Spleen (tissue), 11 donors: ENCODE measurements at regions not wholly inside any gene's neighbourhood (a gene's known extent, or its start where the extent isn't known, plus 50 kb on each side); places are given as distances from the start of the nearest gene placed in this dataset.

Experiments used
- DNase-seq: peaks from one replicate; pipeline ENCODE4 v3.0.0-alpha.2; 2020
- H3K27ac ChIP-seq, 8 donors: fragments of 200-600 bp; sonication (generic) in 7 of 8; 1 replicate in 4 of 8; 2 replicates in 4 of 8; pipeline versions ENCODE4 v1.5.0 to v1.8.0; 2016 to 2021; ENCODE audit warnings: inconsistent platforms in 4 of 8, mild to moderate bottlenecking in 4 of 8, moderate library complexity in 1 of 8
- H3K27me3 ChIP-seq, 7 donors: fragments of 200-600 bp; sonication (generic) in 6 of 7; replicated peaks in 1 of 7; 1 replicate in 4 of 7; 2 replicates in 3 of 7; pipeline versions ENCODE4 v1.5.0 to v1.8.0; 2016 to 2021; ENCODE audit warnings: inconsistent platforms in 3 of 7, mild to moderate bottlenecking in 1 of 7
- H3K36me3 ChIP-seq, 6 donors: fragments of 200-600 bp; sonication (generic) in 5 of 6; 1 replicate in 4 of 6; 2 replicates in 2 of 6; pipeline versions ENCODE4 v1.5.0 to v1.8.0; 2016 to 2021; ENCODE audit warnings: inconsistent platforms in 2 of 6
- H3K4me1 ChIP-seq, 6 donors: fragments of 200-600 bp; sonication (generic) in 5 of 6; 1 replicate in 3 of 6; 2 replicates in 3 of 6; pipeline versions ENCODE4 v1.5.0 to v1.8.0; 2016 to 2021; ENCODE audit warnings: inconsistent platforms in 3 of 6
- H3K4me3 ChIP-seq, 8 donors: fragments of 200-600 bp; sonication (generic) in 7 of 8; 1 replicate in 4 of 8; 2 replicates in 4 of 8; pipeline versions ENCODE4 v1.5.0 to v1.8.0; 2016 to 2021; ENCODE audit warnings: inconsistent platforms in 4 of 8, mild to moderate bottlenecking in 4 of 8, moderate library complexity in 2 of 8
- H3K9me3 ChIP-seq, 8 donors: fragments of 200-600 bp; sonication (generic) in 7 of 8; 1 replicate in 4 of 8; 2 replicates in 4 of 8; pipeline versions ENCODE4 v1.5.0 to v1.8.0; 2016 to 2021; ENCODE audit warnings: inconsistent platforms in 4 of 8
- POLR2A ChIP-seq, 3 donors: fragments of 450-650 bp; IDR thresholded peaks; one replicate each; pipeline ENCODE4 v1.5.1; 2017; ENCODE audit warnings: antibody characterized with exemption in 3 of 3, mild to moderate bottlenecking in 1 of 3
- POLR2AphosphoS5 ChIP-seq, 3 donors: sonication (generic); formaldehyde crosslinking; IDR thresholded peaks; one replicate each; pipeline ENCODE4 v1.5.1; 2017; ENCODE audit warnings: antibody characterized with exemption in 3 of 3
- WGBS, 5 donors: extraction: QIAGEN DNeasy Blood & Tissue Kit in 3 of 5; methylation state at CpG; one replicate each; pipeline versions ENCODE4 v1.1.5 to v1.1.7; 2013 to 2018; 5-methylcytosine and 5-hydroxymethylcytosine counted together
- intact Hi-C: fragments of 100-400 bp; cut with DNase I; formaldehyde crosslinking; loops from one replicate; pipeline ENCODE4 v1.15.0; 2023; ENCODE audit warnings: low total_unique reads
- TF ChIP-seq, protein P1 (sequence below), 11 experiments: fragments of 200-600 bp in 7 of 11; fragments of 450-650 bp in 4 of 11; sonication (generic) in 4 of 11; IDR thresholded peaks in 8 of 11; conservative IDR thresholded peaks in 3 of 11; 1 replicate in 7 of 11; 2 replicates in 4 of 11; pipeline versions ENCODE4 v1.4.0 to v1.8.0; 2016 to 2021; ENCODE audit warnings: antibody characterized with exemption in 11 of 11, inconsistent platforms in 4 of 11, mild to moderate bottlenecking in 1 of 11
- donor health status: healthy with polysubstance abuse.
- donor health status: DM: no; HTN: no; CAD: no; lungs with moderate emphysema.
- donor health status: DM: no; HTN: no; CAD: no.
- donor health status: Bipolar disorder and iron deficiency.
- donor health status: healthy.
- donor health status: DM: no; HTN: no; CAD: no.
- donor health status: DM: yes; HTN: yes; CAD: no.

DNA sequence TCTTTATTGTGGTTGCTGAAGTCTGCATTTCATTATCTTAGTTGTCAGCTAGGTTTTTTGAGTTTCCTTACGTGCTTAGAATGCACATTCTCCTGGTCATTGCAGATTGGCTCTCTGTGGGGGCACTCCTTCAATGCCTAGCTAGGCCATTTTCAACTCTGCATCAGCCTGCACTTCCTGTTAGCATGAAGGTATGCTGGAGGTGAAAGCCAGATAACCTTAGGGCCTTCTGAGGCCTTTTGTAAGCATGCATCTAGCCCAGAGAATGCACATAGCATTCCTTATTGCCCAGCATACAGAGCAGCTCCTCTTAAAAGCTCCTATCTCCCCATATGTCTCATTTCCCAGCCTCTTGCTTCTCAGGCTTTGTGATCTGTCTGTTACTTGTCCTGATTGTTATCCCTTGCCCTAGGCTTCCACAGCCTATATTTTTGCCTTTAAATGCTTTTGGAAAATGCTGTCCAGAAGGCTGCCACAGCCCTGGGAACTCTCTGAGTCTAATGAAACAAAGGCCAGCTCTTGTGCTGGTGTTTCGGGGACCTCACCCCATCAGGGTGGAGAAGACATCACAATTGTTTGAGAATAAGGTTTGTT, 108.1 kb upstream of the IGFBP3 start:
- Histone ChIP-seq H3K27me3 (no peaks in the 10 kb centered on the region), H3K4me1 (no peaks in the 10 kb centered on the region), H3K4me3 (no peak overlapping the region), H3K9me3 (no peaks in the 10 kb centered on the region), H3K36me3 (no peaks in the 10 kb centered on the region), H3K27ac (no peak overlapping the region)
- 70 to 85% (median 72%) methylated on average over 2 of the region's 2 CpGs for WGBS, 5 donors
- DNase-seq: no peak
- TF ChIP-seq, protein P1, sequence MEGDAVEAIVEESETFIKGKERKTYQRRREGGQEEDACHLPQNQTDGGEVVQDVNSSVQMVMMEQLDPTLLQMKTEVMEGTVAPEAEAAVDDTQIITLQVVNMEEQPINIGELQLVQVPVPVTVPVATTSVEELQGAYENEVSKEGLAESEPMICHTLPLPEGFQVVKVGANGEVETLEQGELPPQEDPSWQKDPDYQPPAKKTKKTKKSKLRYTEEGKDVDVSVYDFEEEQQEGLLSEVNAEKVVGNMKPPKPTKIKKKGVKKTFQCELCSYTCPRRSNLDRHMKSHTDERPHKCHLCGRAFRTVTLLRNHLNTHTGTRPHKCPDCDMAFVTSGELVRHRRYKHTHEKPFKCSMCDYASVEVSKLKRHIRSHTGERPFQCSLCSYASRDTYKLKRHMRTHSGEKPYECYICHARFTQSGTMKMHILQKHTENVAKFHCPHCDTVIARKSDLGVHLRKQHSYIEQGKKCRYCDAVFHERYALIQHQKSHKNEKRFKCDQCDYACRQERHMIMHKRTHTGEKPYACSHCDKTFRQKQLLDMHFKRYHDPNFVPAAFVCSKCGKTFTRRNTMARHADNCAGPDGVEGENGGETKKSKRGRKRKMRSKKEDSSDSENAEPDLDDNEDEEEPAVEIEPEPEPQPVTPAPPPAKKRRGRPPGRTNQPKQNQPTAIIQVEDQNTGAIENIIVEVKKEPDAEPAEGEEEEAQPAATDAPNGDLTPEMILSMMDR (IDR thresholded peaks at IDR 0.05 in 8 of 11, conservative IDR thresholded peaks at IDR 0.05 in 3 of 11): no peak
- no peak for TF ChIP-seq POLR2A (IDR thresholded peaks at IDR 0.05)
- no peak for TF ChIP-seq POLR2AphosphoS5 (IDR thresholded peaks at IDR 0.05)
- intact Hi-C loops: no loop called here

DNA sequence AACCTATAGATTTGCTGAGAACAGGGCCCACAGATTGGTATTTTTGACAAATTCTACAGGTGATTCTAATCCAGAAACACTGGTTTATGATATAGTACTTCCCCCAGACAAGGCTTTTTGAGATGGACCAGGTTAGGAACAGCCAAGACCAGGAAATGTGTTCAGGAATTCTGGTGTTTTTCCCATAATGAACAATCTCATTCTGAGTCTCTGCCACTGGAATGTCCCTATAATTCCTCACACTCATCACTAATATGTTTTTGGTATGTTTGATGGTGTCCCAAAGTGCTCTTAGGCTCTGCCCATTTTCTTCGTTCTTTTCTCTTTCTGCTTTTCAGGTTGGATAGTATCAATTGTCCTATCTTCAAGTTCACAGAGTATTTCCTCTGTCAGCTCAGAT, 107.2 kb upstream of the IGFBP3 start:
- no peak for DNase-seq
- TF ChIP-seq POLR2A (IDR thresholded peaks at IDR 0.05) (no peak), POLR2AphosphoS5 (IDR thresholded peaks at IDR 0.05) (no peak)
- TF ChIP-seq, protein P1 (IDR thresholded peaks at IDR 0.05 in 8 of 11, conservative IDR thresholded peaks at IDR 0.05 in 3 of 11): no peak
- no peak overlapping the region for H3K27ac ChIP-seq
- H3K9me3 ChIP-seq: no peaks in the 10 kb centered on the region
- intact Hi-C loops: no loop called here
- H3K4me3 ChIP-seq: no peak overlapping the region
- H3K36me3 ChIP-seq: no peaks in the 10 kb centered on the region
- H3K4me1 ChIP-seq: no peaks in the 10 kb centered on the region
- no peaks in the 10 kb centered on the region for H3K27me3 ChIP-seq
- 86 to 97% (median 90%) methylated on average over 1 of the region's 1 CpG for WGBS, 5 donors

GRCh38 chr7:46026741-46027140, 105.7 kb upstream of the IGFBP3 start:
- no peaks in the 10 kb centered on the region for H3K27me3 ChIP-seq
- no peaks in the 10 kb centered on the region for H3K9me3 ChIP-seq
- WGBS, 5 donors: 85 to 97% (median 88%) methylated on average over 1 of the region's 1 CpG
- no peak overlapping the region for H3K4me3 ChIP-seq
- no peaks in the 10 kb centered on the region for H3K4me1 ChIP-seq
- H3K36me3 ChIP-seq: no peaks in the 10 kb centered on the region
- no peak for DNase-seq
- intact Hi-C loops: no loop called here
- H3K27ac ChIP-seq: no peak overlapping the region
- TF ChIP-seq POLR2AphosphoS5 (IDR thresholded peaks at IDR 0.05) (no peak), POLR2A (IDR thresholded peaks at IDR 0.05) (no peak)
- TF ChIP-seq, protein P1 (IDR thresholded peaks at IDR 0.05 in 8 of 11, conservative IDR thresholded peaks at IDR 0.05 in 3 of 11): no peak

- Histone ChIP-seq H3K9me3 (peaks cover 0 to 7% (median 0%) of the 10 kb centered on the region in 8 donors), H3K27me3 (no peaks in the 10 kb centered on the region), H3K27ac (no peak overlapping the region), H3K4me3 (no peak overlapping the region), H3K36me3 (no peaks in the 10 kb centered on the region), H3K4me1 (no peaks in the 10 kb centered on the region)
- intact Hi-C loops: no loop called here
- TF ChIP-seq, protein P1 (IDR thresholded peaks at IDR 0.05 in 8 of 11, conservative IDR thresholded peaks at IDR 0.05 in 3 of 11): no peak
- no peak for TF ChIP-seq POLR2AphosphoS5 (IDR thresholded peaks at IDR 0.05)
- no peak for TF ChIP-seq POLR2A (IDR thresholded peaks at IDR 0.05)
- WGBS, 5 donors: 72 to 91% (median 77%) methylated on average over 6 of the region's 6 CpGs
- no peak for DNase-seq
Observed at GRCh38 chr7:46024263-46024916, 103.3 kb upstream of the IGFBP3 start.
